Gastroesophageal sphincter (tissue), 3 donors: ENCODE measurements at regions not wholly inside any gene's neighbourhood (a gene's known extent, or its start where the extent isn't known, plus 50 kb on each side); places are given as distances from the start of the nearest gene placed in this dataset.

Experiments
- CTCF ChIP-seq, 4 experiments: fragments of 200-600 bp in 2 of 4; fragments of 450-650 bp in 2 of 4; sonication (generic) in 1 of 4; IDR thresholded peaks; one replicate each; pipeline ENCODE4 v1.5.1; 2017 to 2019; ENCODE audit warnings: antibody characterized with exemption in 4 of 4, mild to moderate bottlenecking in 2 of 4, moderate library complexity in 2 of 4
- POLR2A ChIP-seq, 2 donors: fragments of 450-650 bp; IDR thresholded peaks; one replicate each; pipeline ENCODE4 v1.6.1; 2017; ENCODE audit warnings: antibody characterized with exemption in 2 of 2, mild to moderate bottlenecking in 2 of 2, moderate library complexity in 1 of 2

GRCh38 chr6:16043171-16044135, 85.4 kb upstream of the MYLIP start:
- TF ChIP-seq CTCF (IDR thresholded peaks at IDR 0.05) (no peak), POLR2A (IDR thresholded peaks at IDR 0.05) (no peak)
